ENCODE measurements at regions not wholly inside any gene's neighbourhood (a gene's known extent, or its start where the extent isn't known, plus 50 kb on each side); places are given as distances from the start of the nearest gene placed in this dataset.

- TF ChIP-seq CTCF (IDR thresholded peaks at IDR 0.05) (no peak), POLR2A (IDR thresholded peaks at IDR 0.05) (no peak)
Observed at GRCh38 chr2:118654945-118655344, 192.5 kb downstream of the EN1 start.

All from thyroid gland (tissue), 4 donors.